ENCODE measurements at regions not wholly inside any gene's neighbourhood (a gene's known extent, or its start where the extent isn't known, plus 50 kb on each side); places are given as distances from the start of the nearest gene placed in this dataset.

DNA sequence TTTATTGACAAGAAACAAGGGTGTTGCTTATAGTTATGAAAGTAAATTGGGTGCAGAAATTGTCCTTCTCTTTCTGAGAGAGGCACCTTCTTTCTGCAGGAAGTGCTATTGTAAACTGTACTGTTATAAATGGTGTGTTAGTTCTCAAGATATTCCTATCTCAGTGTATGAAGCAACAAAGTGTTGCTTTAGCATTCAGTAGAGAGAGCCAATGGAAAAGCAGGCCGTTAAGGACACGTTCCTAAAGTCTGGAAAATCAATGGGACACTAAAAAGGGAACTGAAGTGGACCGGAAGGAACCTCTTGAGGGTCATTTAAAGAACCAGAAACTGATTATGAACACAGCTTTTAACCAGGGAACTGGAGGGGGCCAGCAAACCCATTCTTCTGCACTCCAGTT, 510.0 kb upstream of the ZEB2 start:
- Histone ChIP-seq H3K36me3 (ENCODE audit: insufficient read depth) (no peaks in the 10 kb centered on the region), H3K4me3 (no peak overlapping the region), H3K4me1 (ENCODE audit: insufficient read depth) (no peaks in the 10 kb centered on the region), H4K20me1 (replicated peaks; ENCODE audit: insufficient read depth) (no peaks in the 10 kb centered on the region), H3K79me2 (replicated peaks; ENCODE audit: insufficient read depth) (no peaks in the 10 kb centered on the region), H2AFZ (no peak overlapping the region), H3K9me2 (ENCODE audit: insufficient read depth) (no peaks in the 10 kb centered on the region), H3F3A (replicated peaks; ENCODE audit: low read depth) (no peaks in the 10 kb centered on the region), H3K4me2 (no peak overlapping the region), H3K27me3 (ENCODE audit: insufficient read depth) (no peaks in the 10 kb centered on the region), H3K27ac (ENCODE audit: low read depth) (no peak overlapping the region)
- Mint-ChIP-seq H3K4me3 (no peak overlapping the region), H3K9me3 (no peaks in the 10 kb centered on the region), H3K36me3 (ENCODE audit: low read depth) (no peaks in the 10 kb centered on the region), H3K27me3 (ENCODE audit: insufficient read depth, low read depth, poor library complexity) (no peaks in the 10 kb centered on the region), H3K27ac (no peak overlapping the region), H3K4me1 (no peaks in the 10 kb centered on the region)
- TF ChIP-seq, protein P1, sequence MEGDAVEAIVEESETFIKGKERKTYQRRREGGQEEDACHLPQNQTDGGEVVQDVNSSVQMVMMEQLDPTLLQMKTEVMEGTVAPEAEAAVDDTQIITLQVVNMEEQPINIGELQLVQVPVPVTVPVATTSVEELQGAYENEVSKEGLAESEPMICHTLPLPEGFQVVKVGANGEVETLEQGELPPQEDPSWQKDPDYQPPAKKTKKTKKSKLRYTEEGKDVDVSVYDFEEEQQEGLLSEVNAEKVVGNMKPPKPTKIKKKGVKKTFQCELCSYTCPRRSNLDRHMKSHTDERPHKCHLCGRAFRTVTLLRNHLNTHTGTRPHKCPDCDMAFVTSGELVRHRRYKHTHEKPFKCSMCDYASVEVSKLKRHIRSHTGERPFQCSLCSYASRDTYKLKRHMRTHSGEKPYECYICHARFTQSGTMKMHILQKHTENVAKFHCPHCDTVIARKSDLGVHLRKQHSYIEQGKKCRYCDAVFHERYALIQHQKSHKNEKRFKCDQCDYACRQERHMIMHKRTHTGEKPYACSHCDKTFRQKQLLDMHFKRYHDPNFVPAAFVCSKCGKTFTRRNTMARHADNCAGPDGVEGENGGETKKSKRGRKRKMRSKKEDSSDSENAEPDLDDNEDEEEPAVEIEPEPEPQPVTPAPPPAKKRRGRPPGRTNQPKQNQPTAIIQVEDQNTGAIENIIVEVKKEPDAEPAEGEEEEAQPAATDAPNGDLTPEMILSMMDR (conservative IDR thresholded peaks at IDR 0.05; ENCODE audit: low read depth in 2 of 2), result no peak
- no peak for TF ChIP-seq NANOG (IDR thresholded peaks at IDR 0.05; ENCODE audit: borderline replicate concordance)
- ATAC-seq (no peak), DNase-seq (ENCODE audit: low spot score) (no peak)

DNA sequence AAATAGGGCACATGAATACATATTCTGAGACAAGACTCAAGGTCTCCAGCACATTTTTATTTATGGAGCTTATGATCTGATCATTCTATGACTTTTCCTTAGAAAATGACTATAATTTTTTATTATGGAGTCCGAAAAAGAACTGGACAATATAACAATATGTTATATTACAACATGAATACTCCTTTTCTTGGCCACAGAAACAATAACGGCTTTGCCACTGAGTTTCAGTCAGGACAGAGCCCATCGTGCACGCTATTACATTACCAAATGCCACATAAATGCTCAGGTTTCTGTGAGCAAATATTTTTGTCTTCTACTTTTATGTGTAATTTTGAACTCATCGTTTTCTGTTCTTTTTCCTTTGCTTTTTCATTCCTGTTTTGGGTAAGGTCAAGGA, 509.2 kb upstream of the ZEB2 start:
- Histone ChIP-seq H2AFZ (no peak overlapping the region), H3K4me3 (no peak overlapping the region), H4K20me1 (replicated peaks; ENCODE audit: insufficient read depth) (no peaks in the 10 kb centered on the region), H3K27ac (ENCODE audit: low read depth) (no peak overlapping the region), H3K9me2 (ENCODE audit: insufficient read depth) (no peaks in the 10 kb centered on the region), H3K27me3 (ENCODE audit: insufficient read depth) (no peaks in the 10 kb centered on the region), H3K36me3 (ENCODE audit: insufficient read depth) (no peaks in the 10 kb centered on the region), H3K79me2 (replicated peaks; ENCODE audit: insufficient read depth) (no peaks in the 10 kb centered on the region), H3K4me2 (no peak overlapping the region), H3K4me1 (ENCODE audit: insufficient read depth) (no peaks in the 10 kb centered on the region), H3F3A (replicated peaks; ENCODE audit: low read depth) (no peaks in the 10 kb centered on the region)
- no peaks in the 10 kb centered on the region for H3K27me3 Mint-ChIP-seq (ENCODE audit: insufficient read depth, low read depth, poor library complexity)
- TF ChIP-seq STAT1 (IDR thresholded peaks at IDR 0.05; ENCODE audit: unreplicated experiment) (no peak), EZH2phosphoT487 (IDR thresholded peaks at IDR 0.05; ENCODE audit: unreplicated experiment) (no peak), JUNB (IDR thresholded peaks at IDR 0.05; ENCODE audit: unreplicated experiment) (no peak)
- TF ChIP-seq, protein P2, sequence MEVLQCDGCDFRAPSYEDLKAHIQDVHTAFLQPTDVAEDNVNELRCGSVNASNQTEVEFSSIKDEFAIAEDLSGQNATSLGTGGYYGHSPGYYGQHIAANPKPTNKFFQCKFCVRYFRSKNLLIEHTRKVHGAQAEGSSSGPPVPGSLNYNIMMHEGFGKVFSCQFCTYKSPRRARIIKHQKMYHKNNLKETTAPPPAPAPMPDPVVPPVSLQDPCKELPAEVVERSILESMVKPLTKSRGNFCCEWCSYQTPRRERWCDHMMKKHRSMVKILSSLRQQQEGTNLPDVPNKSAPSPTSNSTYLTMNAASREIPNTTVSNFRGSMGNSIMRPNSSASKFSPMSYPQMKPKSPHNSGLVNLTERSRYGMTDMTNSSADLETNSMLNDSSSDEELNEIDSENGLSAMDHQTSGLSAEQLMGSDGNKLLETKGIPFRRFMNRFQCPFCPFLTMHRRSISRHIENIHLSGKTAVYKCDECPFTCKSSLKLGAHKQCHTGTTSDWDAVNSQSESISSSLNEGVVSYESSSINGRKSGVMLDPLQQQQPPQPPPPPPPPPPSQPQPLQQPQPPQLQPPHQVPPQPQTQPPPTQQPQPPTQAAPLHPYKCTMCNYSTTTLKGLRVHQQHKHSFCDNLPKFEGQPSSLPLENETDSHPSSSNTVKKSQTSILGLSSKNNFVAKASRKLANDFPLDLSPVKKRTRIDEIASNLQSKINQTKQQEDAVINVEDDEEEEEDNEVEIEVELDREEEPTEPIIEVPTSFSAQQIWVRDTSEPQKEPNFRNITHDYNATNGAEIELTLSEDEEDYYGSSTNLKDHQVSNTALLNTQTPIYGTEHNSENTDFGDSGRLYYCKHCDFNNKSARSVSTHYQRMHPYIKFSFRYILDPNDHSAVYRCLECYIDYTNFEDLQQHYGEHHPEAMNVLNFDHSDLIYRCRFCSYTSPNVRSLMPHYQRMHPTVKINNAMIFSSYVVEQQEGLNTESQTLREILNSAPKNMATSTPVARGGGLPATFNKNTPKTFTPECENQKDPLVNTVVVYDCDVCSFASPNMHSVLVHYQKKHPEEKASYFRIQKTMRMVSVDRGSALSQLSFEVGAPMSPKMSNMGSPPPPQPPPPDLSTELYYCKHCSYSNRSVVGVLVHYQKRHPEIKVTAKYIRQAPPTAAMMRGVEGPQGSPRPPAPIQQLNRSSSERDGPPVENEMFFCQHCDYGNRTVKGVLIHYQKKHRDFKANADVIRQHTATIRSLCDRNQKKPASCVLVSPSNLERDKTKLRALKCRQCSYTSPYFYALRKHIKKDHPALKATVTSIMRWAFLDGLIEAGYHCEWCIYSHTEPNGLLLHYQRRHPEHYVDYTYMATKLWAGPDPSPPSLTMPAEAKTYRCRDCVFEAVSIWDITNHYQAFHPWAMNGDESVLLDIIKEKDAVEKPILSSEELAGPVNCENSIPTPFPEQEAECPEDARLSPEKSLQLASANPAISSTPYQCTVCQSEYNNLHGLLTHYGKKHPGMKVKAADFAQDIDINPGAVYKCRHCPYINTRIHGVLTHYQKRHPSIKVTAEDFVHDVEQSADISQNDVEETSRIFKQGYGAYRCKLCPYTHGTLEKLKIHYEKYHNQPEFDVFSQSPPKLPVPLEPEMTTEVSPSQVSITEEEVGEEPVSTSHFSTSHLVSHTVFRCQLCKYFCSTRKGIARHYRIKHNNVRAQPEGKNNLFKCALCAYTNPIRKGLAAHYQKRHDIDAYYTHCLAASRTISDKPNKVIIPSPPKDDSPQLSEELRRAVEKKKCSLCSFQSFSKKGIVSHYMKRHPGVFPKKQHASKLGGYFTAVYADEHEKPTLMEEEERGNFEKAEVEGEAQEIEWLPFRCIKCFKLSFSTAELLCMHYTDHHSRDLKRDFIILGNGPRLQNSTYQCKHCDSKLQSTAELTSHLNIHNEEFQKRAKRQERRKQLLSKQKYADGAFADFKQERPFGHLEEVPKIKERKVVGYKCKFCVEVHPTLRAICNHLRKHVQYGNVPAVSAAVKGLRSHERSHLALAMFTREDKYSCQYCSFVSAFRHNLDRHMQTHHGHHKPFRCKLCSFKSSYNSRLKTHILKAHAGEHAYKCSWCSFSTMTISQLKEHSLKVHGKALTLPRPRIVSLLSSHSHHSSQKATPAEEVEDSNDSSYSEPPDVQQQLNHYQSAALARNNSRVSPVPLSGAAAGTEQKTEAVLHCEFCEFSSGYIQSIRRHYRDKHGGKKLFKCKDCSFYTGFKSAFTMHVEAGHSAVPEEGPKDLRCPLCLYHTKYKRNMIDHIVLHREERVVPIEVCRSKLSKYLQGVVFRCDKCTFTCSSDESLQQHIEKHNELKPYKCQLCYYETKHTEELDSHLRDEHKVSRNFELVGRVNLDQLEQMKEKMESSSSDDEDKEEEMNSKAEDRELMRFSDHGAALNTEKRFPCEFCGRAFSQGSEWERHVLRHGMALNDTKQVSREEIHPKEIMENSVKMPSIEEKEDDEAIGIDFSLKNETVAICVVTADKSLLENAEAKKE (CRISPR knock-in tag; IDR thresholded peaks at IDR 0.05), result no peak
- TF ChIP-seq, protein P3, sequence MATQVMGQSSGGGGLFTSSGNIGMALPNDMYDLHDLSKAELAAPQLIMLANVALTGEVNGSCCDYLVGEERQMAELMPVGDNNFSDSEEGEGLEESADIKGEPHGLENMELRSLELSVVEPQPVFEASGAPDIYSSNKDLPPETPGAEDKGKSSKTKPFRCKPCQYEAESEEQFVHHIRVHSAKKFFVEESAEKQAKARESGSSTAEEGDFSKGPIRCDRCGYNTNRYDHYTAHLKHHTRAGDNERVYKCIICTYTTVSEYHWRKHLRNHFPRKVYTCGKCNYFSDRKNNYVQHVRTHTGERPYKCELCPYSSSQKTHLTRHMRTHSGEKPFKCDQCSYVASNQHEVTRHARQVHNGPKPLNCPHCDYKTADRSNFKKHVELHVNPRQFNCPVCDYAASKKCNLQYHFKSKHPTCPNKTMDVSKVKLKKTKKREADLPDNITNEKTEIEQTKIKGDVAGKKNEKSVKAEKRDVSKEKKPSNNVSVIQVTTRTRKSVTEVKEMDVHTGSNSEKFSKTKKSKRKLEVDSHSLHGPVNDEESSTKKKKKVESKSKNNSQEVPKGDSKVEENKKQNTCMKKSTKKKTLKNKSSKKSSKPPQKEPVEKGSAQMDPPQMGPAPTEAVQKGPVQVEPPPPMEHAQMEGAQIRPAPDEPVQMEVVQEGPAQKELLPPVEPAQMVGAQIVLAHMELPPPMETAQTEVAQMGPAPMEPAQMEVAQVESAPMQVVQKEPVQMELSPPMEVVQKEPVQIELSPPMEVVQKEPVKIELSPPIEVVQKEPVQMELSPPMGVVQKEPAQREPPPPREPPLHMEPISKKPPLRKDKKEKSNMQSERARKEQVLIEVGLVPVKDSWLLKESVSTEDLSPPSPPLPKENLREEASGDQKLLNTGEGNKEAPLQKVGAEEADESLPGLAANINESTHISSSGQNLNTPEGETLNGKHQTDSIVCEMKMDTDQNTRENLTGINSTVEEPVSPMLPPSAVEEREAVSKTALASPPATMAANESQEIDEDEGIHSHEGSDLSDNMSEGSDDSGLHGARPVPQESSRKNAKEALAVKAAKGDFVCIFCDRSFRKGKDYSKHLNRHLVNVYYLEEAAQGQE (IDR thresholded peaks at IDR 0.05; ENCODE audit: unreplicated experiment), result no peak
- H3K9me3 Mint-ChIP-seq, result no peaks in the 10 kb centered on the region
- no peaks in the 10 kb centered on the region for H3K36me3 Mint-ChIP-seq (ENCODE audit: low read depth)
- DNase-seq (ENCODE audit: low spot score), result no peak
- no peak overlapping the region for H3K27ac Mint-ChIP-seq
- no peak for ATAC-seq
- H3K4me1 Mint-ChIP-seq, result no peaks in the 10 kb centered on the region
- H3K4me3 Mint-ChIP-seq, result no peak overlapping the region

All from GM23338 (cell line).